Lung microvascular endothelial cell (primary cell): ENCODE measurements at regions not wholly inside any gene's neighbourhood (a gene's known extent, or its start where the extent isn't known, plus 50 kb on each side); places are given as distances from the start of the nearest gene placed in this dataset.
"Not testable (repeated sequence)": the region's sequence is repeated elsewhere in the genome, so short reads cannot be mapped to it uniquely, and the experiment has no call there.

Experiments used
- DNase-seq, 2 donors: peaks; one replicate each; pipeline versions ENCODE4 v3.0.0 to v3.0.0-alpha.2; 2010; ENCODE audit warnings: low read depth in 2 of 2

GRCh38 chr2:222351035-222351434, 52.2 kb upstream of the PAX3 start:
- DNase-seq: no peak

- no peak for DNase-seq
These were observed 54.2 kb upstream of the PAX3 start for GRCh38 chr2:222352981-222353380.

GRCh38 chr2:222353993-222354392, 55.2 kb upstream of the PAX3 start:
- DNase-seq: peak; percentile 32 to 49

DNA sequence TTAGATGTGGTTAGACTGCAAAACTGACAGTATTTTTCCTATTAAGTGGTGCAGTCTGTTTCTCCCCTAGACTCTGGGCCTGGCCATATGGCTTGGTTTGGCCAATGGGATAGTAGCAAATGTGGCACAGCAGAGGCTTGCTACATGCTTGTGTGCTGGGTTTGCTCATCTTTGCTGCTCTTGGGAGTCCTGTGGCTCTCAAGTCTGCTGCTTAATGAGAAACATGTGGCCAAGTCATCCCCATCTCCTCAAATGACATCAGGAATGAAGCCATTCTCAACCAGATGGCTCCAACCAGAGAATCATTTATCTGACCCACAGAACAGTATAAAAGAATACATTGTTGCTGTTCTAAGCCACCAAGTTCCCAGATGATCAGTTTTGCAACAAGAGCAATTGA, 57.1 kb upstream of the PAX3 start:
- DNase-seq: no peak

DNA sequence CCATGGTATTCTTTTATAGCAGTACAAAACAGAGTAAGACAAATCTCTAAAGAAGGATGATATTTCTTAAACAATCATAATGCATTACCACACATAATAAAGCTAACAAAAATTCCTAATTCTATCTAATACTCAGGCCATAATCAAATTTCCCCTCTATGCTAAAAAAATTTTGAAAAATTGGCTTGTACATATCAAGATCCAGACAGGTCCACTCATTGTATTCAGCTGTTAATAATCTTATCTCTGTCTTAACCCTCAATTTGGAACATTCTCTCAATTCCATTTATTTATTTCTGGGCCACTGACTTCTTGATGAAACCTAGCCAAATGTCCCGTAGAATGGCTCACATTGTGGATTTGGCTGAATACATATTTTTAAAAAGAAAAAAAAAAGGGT, 59.1 kb upstream of the PAX3 start:
- no peak for DNase-seq

DNA sequence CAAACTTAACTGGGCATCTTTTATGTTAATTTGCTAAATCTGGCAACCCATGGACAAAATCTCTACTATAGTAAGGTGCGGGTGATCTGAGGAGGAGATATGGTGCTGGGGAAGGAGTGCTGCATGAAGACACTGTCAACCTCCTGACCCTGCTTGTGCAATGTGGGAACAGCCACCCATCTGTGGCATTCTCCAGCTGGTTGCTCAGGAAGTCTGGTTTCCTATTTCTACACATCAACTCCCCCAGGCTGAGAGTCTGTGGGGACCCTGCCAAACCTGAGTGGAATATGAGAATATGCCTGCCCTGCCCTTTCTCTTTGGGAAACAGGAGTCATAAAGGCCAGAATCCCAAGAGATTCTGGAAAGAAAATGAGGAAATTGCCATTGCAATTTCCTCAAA, 60.1 kb upstream of the PAX3 start:
- peak; percentile 50 to 91 for DNase-seq

GRCh38 chr2:222360146-222360545, 61.3 kb upstream of the PAX3 start:
- no peak for DNase-seq

GRCh38 chr2:222360997-222361396, 62.2 kb upstream of the PAX3 start:
- DNase-seq: no peak

DNA sequence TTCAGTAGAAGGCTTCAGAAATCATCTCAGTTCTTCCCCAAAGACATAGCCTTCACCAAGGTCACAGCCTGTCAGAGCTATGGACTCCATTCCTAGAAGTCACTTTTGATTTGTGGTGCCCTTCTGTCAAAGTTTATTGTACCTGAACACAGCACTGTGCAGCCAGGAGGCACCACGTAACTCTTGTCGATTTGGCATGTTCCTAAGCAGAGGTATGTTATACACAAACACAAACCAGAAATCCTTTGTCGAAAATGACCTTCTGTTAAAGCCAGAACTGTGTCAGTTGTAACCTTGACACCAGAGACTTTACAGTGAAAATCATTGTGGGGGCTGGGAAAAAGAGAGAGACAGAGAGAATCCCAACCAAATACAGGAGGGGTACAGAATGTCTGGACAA, 62.6 kb upstream of the SGPP2 start:
- peak in 1 of 2 donors; percentile 25 for DNase-seq

DNA sequence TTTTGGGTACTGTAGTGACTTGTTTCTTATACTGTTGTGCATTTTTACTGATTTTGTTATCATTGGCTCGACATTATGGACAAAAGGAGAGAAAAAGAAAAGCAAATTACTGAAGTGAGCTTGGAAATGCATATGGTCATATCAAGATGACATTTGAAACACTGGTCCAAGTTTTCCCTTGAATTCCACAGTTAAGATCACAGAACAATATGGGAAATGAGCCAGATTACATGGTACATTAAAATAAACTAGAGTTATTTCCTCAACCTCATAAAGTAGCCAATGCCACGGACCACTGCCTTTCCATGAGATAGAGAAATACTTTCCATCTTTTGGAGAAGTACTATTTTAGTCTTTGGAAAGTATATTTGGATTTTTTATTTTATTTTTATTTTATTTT, 62.0 kb upstream of the SGPP2 start:
- peak; percentile 59 to 71 for DNase-seq

DNA sequence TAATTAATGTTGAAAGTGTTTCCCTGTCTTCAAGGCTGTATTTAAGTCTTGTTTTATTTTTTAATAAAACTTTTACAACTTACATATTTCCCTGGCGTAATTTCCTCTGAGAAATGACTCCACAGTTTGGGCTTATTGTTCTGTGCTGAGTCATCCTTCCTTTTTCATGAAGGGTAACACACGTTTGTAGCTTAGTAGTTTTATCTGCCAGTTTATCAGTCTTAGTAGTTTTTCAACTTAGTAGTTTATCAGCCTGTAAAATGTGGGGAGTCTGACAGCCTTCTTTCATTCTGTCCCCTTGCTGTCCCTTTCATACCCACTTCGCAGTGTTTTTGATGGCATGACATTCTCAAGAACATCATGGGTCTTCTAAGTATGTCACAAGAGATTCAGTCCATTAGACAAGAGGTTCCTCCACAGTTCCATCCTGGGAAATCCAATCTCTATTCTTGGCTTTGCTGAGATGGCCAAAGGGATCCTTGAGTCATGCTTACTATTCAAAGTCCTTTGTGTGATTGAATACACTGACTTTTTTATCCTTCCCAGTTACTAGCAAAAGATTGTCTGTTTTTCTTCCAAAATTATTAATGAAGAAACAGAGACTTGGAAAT, 60.0 kb upstream of the SGPP2 start:
- DNase-seq: peak; percentile 83 to 93

- DNase-seq: not testable (repeated sequence)
These were observed 56.1 kb upstream of the SGPP2 start for GRCh38 chr2:222368280-222368679.

DNA sequence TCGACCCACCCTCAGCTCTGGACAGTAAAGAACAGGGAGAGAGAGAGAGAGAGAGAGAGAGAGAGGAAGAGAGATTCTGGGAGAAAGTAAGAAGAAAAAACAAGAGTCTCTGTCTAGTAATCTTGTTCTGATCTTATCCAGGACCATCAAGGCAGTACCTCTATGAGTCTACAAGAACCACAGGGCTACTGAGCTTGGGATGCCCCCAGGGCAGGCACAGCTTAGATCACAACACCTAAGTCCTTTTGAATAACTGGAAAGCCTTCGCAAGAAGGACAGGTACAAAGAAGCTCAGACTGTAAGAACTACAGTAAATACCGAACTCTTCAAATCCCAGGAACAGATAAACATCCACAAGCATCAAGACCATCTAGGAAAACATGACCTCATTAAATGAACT, 51.4 kb upstream of the SGPP2 start:
- DNase-seq: no peak
